Osteocyte (in vitro differentiated cells): ENCODE measurements at regions not wholly inside any gene's neighbourhood (a gene's known extent, or its start where the extent isn't known, plus 50 kb on each side); places are given as distances from the start of the nearest gene placed in this dataset.

Experiments
- DNase-seq: peaks from one replicate; pipeline ENCODE4 v3.0.0; 2021; ENCODE audit warnings: mixed read lengths; ENCODE audit not compliant: unreplicated experiment; ENCODE audit errors: extremely low spot score
- H3K27ac Mint-ChIP-seq: one replicate; pipeline ENCODE4 v1.8.0; 2021; ENCODE audit warnings: mild to moderate bottlenecking, mixed read lengths; ENCODE audit not compliant: unreplicated experiment
- H3K27me3 Mint-ChIP-seq: one replicate; pipeline ENCODE4 v1.8.0; 2021; ENCODE audit warnings: mixed read lengths; ENCODE audit not compliant: unreplicated experiment
- H3K36me3 Mint-ChIP-seq: one replicate; pipeline ENCODE4 v1.8.0; 2021; ENCODE audit warnings: mixed read lengths; ENCODE audit not compliant: unreplicated experiment
- H3K4me1 Mint-ChIP-seq: one replicate; pipeline ENCODE4 v1.8.0; 2021; ENCODE audit warnings: mixed read lengths; ENCODE audit not compliant: unreplicated experiment
- H3K4me3 Mint-ChIP-seq: one replicate; pipeline ENCODE4 v1.8.0; 2021; ENCODE audit warnings: mild to moderate bottlenecking, moderate library complexity, mixed read lengths; ENCODE audit not compliant: unreplicated experiment
- H3K9me3 Mint-ChIP-seq: one replicate; pipeline ENCODE4 v1.8.0; 2021; ENCODE audit warnings: mixed read lengths; ENCODE audit not compliant: unreplicated experiment
- TF ChIP-seq, protein P1 (sequence below): fragments of 200-600 bp; sonication (generic); IDR thresholded peaks from 2 replicates; pipeline ENCODE4 v1.5.0; 2021; ENCODE audit warnings: antibody characterized with exemption, mild to moderate bottlenecking, moderate library complexity

GRCh38 chr9:119601632-119602031 lies 232.4 kb upstream of the BRINP1 start:
- H3K4me1 Mint-ChIP-seq = no peaks in the 10 kb centered on the region
- TF ChIP-seq, protein P1, sequence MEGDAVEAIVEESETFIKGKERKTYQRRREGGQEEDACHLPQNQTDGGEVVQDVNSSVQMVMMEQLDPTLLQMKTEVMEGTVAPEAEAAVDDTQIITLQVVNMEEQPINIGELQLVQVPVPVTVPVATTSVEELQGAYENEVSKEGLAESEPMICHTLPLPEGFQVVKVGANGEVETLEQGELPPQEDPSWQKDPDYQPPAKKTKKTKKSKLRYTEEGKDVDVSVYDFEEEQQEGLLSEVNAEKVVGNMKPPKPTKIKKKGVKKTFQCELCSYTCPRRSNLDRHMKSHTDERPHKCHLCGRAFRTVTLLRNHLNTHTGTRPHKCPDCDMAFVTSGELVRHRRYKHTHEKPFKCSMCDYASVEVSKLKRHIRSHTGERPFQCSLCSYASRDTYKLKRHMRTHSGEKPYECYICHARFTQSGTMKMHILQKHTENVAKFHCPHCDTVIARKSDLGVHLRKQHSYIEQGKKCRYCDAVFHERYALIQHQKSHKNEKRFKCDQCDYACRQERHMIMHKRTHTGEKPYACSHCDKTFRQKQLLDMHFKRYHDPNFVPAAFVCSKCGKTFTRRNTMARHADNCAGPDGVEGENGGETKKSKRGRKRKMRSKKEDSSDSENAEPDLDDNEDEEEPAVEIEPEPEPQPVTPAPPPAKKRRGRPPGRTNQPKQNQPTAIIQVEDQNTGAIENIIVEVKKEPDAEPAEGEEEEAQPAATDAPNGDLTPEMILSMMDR = no peak

DNA sequence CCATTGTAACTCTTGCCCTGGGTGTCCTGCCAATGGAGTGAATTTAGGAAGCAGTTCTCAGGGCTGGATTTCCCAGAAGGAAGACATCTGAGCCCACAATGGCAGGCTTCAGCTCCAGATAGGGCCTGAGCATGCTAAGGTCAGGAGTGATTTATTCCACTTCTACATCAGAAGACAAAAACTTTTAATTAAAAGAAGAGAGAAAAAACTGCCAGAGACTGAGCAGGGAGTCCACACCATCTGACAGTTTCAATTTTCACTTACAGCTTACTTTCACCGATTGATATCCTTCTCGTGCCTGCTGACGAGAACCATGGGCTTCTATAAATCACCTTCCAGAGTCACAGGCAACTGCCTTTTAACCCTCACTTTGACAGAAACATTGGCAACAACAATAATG lies 228.3 kb upstream of the BRINP1 start:
- no peak for DNase-seq
- no peaks in the 10 kb centered on the region for H3K36me3 Mint-ChIP-seq
- TF ChIP-seq, protein P1 = no peak
- no peaks in the 10 kb centered on the region for H3K4me1 Mint-ChIP-seq
- no peaks in the 10 kb centered on the region for H3K27me3 Mint-ChIP-seq
- peaks cover 4% of the 10 kb centered on the region for H3K9me3 Mint-ChIP-seq
- no peak overlapping the region for H3K4me3 Mint-ChIP-seq
- no peak overlapping the region for H3K27ac Mint-ChIP-seq

More at GRCh38 chr9:119601632-119602031, 232.4 kb upstream of the BRINP1 start:
- Mint-ChIP-seq H3K36me3 (no peaks in the 10 kb centered on the region), H3K4me3 (no peak overlapping the region), H3K27ac (no peak overlapping the region), H3K9me3 (peaks cover 11% of the 10 kb centered on the region), H3K27me3 (no peaks in the 10 kb centered on the region)
- no peak for DNase-seq

DNA sequence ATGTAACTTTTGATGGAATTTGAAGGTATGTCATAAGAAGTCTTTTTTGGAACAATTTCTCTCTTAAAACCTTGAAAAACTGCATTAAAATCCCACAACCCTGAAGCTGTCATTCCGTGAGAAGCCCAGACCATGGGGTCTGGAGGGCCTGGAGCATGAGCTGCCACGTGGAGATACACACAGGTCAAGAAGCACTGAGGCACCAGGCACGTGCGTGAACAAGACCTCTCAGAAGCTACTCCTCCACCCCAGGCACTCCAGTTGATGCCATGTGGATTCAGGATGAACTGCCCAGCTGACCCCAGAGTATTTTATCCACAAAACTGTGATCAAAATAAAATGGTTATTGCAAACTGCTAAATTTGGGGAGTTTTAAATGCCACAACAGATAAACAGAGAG lies 227.5 kb upstream of the BRINP1 start:
- Mint-ChIP-seq H3K9me3 (peaks cover 4% of the 10 kb centered on the region), H3K4me3 (no peak overlapping the region), H3K4me1 (no peaks in the 10 kb centered on the region), H3K36me3 (no peaks in the 10 kb centered on the region), H3K27me3 (no peaks in the 10 kb centered on the region), H3K27ac (no peak overlapping the region)
- no peak for DNase-seq
- TF ChIP-seq, protein P1 = no peak

- no peak for DNase-seq
- TF ChIP-seq, protein P1 = no peak
- Mint-ChIP-seq H3K27me3 (no peaks in the 10 kb centered on the region), H3K9me3 (peaks cover 5% of the 10 kb centered on the region), H3K36me3 (no peaks in the 10 kb centered on the region), H3K4me1 (no peaks in the 10 kb centered on the region), H3K27ac (no peak overlapping the region), H3K4me3 (no peak overlapping the region)
Measured at GRCh38 chr9:119588874-119589744, 219.9 kb upstream of the BRINP1 start.

GRCh38 chr9:119577881-119578280 lies 208.6 kb upstream of the BRINP1 start:
- H3K4me3 Mint-ChIP-seq = no peak overlapping the region
- no peaks in the 10 kb centered on the region for H3K4me1 Mint-ChIP-seq
- H3K36me3 Mint-ChIP-seq = no peaks in the 10 kb centered on the region
- H3K9me3 Mint-ChIP-seq = no peaks in the 10 kb centered on the region
- no peak for DNase-seq
- TF ChIP-seq, protein P1 = no peak
- H3K27me3 Mint-ChIP-seq = no peaks in the 10 kb centered on the region
- H3K27ac Mint-ChIP-seq = no peak overlapping the region
